ENCODE measurements at regions not wholly inside any gene's neighbourhood (a gene's known extent, or its start where the extent isn't known, plus 50 kb on each side); places are given as distances from the start of the nearest gene placed in this dataset.
"Not testable (repeated sequence)": the region's sequence is repeated elsewhere in the genome, so short reads cannot be mapped to it uniquely, and the experiment has no call there.

DNA sequence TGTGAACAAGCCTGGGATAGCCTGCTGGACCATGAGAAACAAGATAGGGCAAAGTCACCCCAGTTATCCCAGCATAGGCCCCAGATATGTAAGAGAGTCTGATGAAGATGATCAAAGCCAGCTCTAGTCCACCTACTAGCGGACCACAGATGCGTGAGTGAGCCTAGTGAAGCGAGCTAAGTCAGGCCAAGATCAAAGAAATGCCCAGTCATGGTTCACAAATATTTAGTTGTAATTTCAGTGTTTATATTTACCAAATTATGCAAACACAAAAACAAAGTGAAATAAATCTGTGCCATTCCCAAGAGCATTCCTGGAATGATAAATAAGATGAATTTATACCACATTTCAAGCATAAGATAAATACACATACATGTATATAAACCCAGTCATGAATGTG, 308.1 kb upstream of the CTNNB1 start:
- DNase-seq (ENCODE audit: low read depth, low spot score), result no peak

DNA sequence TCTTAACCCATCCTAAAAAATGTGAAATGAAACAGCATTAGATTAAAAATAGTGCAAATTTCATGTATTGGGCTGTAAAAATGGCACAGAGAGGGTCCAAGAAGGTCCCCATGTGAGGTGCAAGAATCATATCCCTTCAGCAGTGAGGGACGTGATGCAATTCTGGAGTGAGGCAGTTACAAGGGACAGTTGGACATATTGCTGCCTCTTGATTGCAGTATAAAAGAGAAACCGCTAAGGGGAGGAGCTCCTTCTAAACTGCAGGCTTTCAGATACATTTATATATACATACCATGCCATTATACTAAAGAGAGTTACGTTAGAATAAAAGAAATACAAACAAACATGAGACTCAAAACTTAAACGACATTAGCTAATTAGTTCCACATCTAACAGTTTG, 304.2 kb upstream of the CTNNB1 start:
- no peak for DNase-seq (ENCODE audit: low read depth, low spot score)

DNA sequence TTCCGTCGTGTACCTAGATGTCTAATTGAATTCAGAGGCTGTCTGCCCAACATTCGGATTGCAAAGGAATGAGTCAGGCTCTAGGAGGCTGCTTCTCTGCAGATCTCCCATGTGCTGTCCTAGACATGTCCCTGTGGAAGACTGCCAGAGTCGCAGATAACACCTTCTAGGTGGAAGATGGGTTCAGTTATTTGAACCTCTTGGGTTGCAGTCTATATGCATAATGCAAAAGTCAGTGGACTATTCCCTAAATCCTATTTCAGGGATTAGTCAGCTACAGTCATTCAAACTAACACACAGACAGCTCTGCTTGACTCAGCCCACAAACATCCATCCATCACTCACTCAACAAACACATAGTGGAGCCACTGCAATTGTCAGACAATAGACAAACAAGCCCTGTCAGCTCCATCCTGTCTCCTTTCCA, 300.0 kb upstream of the CTNNB1 start:
- DNase-seq (ENCODE audit: low read depth, low spot score), result no peak

DNA sequence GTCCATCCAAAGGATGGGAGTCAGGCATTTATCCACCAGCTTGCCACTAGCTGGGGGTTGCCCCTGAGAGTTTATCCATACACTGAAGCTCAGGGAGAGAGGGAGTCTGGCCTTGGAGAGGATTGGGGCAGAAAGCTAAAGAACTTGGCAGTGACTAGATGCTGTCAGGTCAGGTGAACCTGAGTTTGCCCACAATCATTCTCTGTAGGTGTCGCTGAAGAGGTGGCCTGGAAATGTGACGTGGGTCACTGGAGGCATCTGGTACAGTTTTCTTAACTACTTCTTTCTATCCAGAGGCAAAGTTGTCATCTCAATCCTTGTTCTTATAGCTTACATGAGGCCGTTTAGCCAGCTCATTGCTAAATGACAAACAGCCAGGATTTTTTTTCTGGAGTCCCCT, 298.0 kb upstream of the CTNNB1 start:
- DNase-seq (ENCODE audit: low read depth, low spot score), result no peak

DNA sequence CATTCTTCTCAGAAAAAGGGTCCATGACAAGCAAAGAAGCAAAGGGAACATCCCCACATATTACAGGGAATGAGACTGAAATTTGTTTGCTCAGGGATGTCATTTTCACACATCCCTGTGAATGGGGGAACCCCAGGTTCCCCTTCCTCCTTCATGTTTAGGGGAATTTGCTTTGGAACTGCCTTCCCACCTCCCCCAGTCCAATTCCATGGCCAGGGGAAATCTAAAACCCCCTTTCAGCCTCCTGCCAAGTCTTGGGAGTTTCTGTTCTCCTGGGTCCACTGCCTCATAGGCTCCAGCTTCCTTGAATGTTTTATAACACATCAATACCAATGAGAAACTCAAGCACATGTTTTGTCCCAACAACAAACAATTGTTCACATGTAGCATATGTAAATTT, 297.5 kb upstream of the CTNNB1 start:
- no peak for DNase-seq (ENCODE audit: low read depth, low spot score)

DNA sequence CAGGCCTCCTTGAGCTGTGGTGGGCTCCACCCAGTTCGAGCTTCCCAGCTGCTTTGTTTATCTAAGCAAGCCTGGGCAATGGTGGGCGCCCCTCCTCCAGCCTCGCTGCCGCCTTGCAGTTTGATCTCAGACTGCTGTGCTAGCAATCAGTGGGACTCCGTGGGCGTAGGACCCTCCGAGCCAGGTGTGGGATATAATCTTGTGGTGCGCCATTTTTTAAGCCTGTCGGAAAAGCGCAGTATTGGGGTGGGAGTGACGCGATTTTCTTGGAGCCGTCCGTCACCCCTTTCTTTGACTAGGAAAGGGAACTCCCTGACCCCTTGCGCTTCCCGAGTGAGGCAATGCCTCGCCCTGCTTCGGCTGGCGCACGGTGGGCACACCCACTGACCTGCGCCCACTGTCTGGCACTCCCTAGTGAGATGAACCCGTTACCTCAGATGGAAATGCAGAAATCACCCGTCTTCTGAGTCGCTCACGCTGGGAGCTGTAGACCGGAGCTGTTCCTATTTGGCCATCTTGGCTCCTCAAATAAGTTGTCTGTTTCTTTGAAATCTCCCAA, 291.3 kb upstream of the CTNNB1 start:
- not testable (repeated sequence) for DNase-seq (ENCODE audit: low read depth, low spot score)

DNA sequence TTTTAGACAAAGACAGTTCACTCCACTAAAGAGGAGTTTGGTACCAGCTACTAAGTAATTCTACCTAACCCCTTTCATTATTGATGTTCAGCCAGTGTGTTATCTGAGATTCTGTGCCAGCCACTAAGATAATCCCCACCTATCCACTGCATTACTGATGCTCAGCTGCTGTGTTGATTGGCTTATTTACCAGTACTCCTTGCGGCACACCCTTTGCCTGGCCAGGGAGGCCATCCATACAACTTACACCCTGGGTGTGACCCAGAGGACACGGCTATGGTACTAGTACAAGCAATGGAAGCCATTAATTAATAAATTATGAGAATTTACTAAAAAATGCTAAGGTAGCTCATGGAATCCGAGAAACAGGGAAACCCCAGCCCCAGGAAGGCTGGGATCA, 290.7 kb upstream of the CTNNB1 start:
- no peak for DNase-seq (ENCODE audit: low read depth, low spot score)

DNA sequence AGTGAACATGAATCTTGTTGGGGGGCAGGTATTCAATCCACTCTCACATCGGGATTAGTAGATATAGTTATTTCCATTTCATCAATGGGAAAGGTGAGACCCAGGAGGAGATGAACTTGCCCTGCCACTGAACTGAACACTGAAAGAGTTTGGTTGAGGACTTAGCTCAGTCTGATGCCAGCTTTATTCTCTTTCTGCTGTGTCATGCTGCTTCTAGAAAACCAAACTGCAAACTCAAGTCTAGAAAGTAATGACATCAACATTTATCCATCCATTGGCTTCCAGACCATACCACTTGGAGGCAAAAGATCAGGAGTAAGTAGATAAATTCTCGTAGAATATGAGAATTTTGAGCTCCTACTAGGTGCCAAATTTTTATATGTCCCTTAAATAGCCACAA, 288.0 kb upstream of the CTNNB1 start:
- DNase-seq (ENCODE audit: low read depth, low spot score), result no peak

DNA sequence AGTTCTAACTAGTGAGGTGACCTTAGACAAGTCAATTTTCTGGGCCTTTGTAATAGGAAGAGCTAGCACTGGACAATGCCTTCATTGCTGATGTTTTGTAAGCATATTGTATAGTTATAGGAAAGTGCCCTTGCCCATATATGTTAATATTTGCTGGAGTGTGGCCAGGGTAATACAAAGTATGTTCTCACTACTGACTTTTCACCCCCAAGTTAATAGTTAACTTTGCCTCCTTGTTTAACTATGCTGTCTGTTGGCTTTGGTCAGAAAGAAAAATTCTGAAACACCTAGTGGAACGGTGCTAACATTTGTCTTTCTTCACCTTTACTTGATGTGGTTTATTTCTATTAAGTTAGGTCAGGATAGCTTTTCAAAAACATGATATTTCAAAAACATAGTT, 287.4 kb upstream of the CTNNB1 start:
- DNase-seq (ENCODE audit: low read depth, low spot score), result no peak

DNA sequence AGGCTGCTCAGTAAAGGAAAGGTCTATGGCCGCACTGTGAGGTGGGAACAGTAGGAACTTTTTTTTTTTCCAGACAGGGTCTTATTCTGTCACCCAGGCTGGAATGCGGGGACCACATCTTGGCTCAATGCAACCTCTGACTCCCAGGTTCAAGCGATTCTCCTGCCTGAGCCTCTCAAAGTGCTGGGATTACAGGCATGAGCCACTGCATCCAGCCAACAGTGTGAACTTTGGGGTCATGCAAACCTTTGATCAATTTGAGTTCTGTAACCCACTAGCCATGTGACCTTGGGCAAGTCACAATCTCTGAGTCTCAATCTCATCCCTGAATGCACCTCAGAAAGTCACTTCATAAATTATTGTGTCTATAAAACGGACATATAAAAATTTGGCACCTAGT, 286.8 kb upstream of the CTNNB1 start:
- DNase-seq (ENCODE audit: low read depth, low spot score), result no peak

DNA sequence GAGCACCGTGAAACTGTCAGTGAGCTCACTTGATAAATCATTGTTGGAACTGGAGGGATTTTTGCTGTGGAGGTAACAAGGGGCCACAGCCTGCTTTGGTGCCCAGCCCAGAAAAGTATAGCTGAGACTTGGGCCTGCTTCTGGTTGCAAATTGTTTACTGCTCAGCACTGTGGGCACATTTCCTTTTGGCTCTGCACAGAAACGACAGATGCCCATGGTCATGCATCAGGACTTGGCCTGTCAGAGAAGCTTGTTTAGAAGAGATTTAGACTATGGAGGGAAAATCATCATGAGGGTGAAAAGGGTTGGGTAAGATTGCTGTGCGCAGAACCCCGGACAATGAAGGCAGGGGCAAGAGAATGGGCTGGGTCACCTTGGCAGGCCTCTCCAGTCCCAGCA, 286.1 kb upstream of the CTNNB1 start:
- DNase-seq (ENCODE audit: low read depth, low spot score), result no peak

DNA sequence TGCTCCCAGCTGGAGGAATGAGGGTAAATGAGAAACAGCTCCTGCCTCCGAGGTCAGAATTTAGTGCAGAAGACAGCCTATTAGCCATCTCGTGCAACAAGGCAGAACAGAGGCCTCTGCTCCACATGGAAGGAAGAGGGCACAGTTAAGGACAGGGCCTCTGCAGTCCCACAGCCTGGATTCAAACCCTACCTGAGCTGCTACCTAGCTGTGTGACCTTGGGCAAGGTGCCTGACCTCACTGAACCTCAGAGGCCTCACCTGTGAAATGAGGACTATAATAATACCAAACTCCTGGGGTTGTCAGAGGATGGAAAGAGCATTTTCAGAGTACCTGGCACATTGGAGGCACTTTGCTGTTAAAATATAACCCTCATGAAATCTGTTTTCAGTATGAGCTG, 285.7 kb upstream of the CTNNB1 start:
- DNase-seq (ENCODE audit: low read depth, low spot score), result no peak

DNA sequence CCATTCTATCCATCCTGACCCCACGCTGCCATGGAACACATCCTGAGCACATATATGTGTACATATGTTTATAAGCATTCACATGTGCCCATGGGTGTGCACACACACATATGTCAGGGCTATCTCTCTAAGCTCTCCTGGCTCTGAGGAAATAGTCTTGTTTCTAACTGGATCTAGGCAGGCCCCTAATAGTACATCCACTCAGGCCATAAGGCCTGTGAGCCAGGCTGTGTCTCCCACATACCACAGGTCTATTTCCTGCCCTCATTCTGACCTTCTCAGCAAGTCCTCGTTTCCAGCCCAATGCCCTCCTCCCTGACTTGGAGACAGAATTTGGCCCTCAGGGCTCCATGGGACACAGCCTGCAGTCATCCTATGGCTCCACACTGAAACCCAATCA, 284.8 kb upstream of the CTNNB1 start:
- no peak for DNase-seq (ENCODE audit: low read depth, low spot score)

DNA sequence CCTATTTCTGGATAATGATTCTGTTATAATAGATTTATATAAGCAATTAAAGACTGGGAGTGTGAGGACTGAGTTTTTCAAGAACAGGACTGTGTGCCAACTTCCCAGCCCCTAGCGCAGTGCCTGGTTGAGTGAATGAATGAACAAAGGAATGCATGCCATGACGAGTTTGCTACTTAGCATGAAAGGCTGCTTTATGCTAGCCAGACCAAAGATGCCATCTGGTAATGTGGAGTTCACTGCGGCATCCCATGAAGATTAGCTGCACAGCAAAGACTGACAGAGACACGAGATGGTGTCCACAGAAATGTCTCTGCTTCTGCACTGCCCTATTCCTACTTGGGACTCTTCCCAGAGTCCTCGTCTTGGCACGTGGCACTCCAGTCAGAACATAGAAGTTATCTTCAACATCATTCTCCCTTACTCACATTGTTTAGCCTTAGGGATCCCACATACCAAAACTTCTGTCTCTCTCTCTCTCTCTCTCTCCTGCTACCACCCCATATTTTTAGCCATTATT, 283.9 kb upstream of the CTNNB1 start:
- DNase-seq (ENCODE audit: low read depth, low spot score), result no peak

DNA sequence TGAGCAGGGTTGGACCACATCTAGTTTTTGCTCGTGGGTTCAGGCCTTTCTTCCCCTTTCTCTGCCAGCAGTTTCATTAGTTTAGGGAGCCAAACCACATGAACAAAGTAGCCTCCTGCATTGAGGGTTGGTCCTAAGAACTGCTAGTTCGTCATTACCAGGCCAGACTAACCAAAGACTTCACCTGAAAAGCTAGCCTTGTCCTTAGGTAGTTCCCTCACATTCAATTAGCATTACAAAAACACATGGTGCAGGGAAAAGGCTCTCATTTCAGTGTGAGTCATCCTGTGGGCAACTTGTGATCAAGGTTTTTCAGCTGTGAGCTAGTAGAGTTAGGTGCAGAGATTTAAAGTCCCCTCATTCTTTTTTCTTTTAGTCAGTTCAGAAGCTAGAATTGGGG, 279.3 kb upstream of the CTNNB1 start:
- DNase-seq (ENCODE audit: low read depth, low spot score), result peak; percentile 64

DNA sequence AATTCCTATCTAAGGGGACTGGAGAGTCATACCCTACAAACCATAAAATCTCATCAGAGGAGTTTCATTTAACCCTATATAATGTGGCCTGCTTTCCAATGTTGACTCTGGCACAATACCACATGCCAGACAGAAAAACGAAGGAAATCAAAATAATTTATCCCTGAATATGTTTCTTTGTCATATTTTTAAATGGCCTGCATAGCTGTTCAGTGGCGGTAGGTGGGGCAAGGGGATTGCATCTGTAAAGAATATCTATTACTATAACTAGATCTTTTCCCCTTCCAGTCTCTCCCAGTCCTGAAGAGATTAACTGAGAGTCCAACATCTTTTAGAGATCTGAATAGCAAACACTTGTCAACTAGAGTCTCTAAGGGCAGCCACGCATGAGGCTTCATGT, 278.1 kb upstream of the CTNNB1 start:
- no peak for DNase-seq (ENCODE audit: low read depth, low spot score)

DNA sequence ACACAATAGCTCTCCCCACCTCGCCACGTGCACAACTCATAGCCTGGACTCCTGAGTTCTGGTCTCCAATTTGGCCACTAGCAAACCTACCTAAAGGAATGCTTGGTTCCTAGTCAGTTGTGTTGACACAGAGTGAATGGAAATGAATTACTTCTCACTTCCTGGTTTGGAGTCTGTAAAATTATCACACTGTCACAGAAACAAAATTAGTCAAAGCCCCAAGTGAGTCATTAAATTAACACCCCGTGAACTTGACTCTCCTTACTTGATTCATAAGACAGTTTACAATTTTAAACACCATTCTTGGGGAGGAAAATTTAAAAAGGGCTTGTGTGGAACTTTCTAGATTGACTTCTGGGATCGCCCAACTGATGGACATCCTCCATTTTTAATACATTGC, 276.2 kb upstream of the CTNNB1 start:
- no peak for DNase-seq (ENCODE audit: low read depth, low spot score)

DNA sequence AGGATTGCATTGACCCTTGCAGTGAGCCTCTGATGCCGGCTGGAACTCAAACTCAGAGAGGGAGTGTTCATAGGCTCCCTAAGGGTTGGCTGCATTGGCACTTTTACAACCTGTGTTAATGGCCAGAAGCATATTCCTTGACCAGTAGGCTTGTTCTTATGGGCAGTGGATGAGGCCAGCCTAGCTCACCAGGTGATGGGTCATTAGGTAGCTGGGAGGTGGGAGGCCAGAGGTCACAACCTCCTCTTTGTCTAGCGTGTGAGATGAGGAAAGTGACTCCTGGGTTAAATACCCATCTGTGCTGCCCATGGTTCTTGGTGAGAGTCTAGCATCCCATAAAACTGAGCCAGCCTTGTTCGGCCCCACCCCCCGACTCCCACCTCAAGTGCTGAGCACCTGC, 275.7 kb upstream of the CTNNB1 start:
- DNase-seq (ENCODE audit: low read depth, low spot score), result no peak

DNA sequence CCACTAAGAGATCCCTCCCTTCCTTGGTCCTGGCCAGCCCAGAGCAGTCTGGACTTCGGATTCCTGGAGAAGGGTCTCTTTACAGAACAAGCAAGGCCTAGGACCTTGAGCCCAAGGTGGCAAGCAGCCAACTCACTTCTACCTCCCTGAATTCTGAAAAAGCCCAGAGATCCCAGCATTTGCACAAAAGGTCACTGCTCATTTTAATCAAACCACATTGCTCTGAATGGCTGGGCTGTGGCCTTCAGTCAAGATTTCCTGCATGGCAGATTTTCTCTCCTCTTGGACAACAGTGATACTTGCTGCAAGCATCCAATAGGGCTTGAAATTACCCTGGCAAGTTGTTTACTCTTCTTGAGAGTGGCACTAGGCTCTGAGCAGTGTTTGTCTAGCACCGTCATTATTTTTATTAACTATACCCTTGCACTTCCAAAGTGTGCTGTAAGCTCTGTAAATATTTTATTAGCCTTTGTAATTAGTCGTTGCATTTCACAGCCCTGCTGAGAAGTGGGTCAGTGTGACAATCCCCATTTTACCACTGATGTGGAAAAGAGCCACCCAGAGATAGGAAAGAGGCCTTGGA, 274.7 kb upstream of the CTNNB1 start:
- no peak for DNase-seq (ENCODE audit: low read depth, low spot score)

DNA sequence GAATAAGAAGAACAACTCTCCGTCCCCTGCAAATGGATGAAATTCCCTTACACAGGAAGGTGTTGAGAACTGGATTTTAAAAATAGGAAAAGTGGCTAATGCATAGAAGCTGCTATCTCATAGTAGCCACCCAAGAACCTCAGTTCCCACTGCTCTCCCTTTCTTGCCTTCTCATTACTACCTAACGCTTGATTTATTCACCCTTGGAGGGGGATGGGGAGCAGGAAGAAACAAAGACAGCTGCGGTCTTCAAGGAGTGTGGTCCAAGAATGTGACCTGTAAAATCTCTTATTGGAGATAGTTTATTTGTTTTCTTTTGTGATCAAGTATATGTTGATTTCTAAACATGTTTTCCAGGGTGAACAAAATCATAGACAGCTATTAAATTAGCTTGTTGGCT, 274.1 kb upstream of the CTNNB1 start:
- DNase-seq (ENCODE audit: low read depth, low spot score), result no peak

DNA sequence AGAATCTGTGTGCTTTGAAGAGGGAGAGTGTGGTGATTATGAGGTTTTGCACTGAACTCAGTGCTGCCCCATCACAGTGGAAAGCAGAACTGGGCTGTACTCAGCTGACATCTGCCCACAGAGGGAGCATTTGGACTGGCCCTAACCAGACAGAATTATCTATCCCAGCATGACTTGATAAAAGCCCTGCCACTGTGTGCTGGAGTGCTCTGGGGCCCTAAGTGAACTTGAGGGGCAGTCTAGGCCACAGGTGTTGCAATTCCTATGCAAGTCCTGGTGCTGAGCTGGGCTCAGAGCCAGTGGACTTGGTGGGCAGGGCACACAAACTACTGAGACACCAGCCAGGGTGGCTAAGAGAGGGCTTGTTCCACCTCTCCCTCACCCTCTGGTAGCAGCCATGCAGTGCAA, 269.2 kb upstream of the CTNNB1 start:
- DNase-seq (ENCODE audit: low read depth, low spot score), result no peak

DNA sequence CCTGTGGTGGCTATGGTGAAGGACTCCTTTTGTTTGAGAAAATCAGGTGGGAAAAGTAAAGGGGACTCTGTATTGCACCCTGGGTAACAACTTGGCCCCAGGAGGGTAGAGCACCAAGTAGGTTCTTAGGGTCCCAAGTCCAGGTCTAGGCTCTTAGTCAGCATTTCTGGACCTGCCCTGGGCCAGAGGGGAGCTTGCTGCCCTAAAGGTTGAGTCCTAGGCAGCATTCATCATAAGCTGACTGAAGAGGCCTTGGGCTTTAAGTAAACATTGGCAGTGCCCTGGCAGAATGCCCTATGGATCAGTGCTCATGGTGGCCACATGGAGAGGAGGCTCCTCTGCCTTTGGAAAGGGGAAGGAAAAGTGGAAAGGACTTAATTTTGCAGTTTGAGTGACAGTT, 268.5 kb upstream of the CTNNB1 start:
- no peak for DNase-seq (ENCODE audit: low read depth, low spot score)

DNA sequence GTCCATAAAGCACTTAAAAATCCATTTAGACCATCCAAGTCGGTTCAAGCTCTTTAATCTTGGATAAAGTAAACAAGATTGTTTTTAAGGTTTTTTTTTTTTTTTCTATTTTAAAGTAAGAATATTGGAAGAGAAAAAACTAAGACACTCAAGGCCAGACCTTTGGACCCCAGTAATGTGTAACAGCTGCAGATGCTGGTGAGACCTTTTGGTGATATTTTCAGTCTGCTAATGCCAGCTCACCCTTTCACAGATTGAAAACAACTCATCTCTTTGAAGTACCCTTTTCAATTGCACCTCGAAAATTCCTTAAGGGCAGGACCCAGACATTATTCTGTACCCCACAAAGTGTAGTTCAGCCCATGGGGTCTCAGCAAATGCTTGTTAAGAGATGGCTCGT, 260.7 kb upstream of the CTNNB1 start:
- no peak for DNase-seq (ENCODE audit: low read depth, low spot score)
